Right cardiac atrium (tissue), 5 donors: ENCODE measurements at regions not wholly inside any gene's neighbourhood (a gene's known extent, or its start where the extent isn't known, plus 50 kb on each side); places are given as distances from the start of the nearest gene placed in this dataset.

Experiments
- ATAC-seq, 2 donors: fragments of 200-7000 bp; cut with Tn5 transposase; one replicate each; pipeline versions ENCODE4 v1.8.0 to v1.9.1; 2020; ENCODE audit warnings: moderate library complexity in 2 of 2, mild to moderate bottlenecking in 1 of 2
- DNase-seq, 3 donors: peaks; one replicate each; pipeline ENCODE4 v3.0.0-alpha.2; 2020
- H3K27ac ChIP-seq: one replicate; pipeline ENCODE4 v1.5.1; 2013; ENCODE audit warnings: mild to moderate bottlenecking, low read length, control low read depth, moderate library complexity
- H3K27me3 ChIP-seq: one replicate; pipeline ENCODE4 v1.6.1; 2013; ENCODE audit not compliant: control insufficient read depth, insufficient read depth
- H3K4me1 ChIP-seq: one replicate; pipeline ENCODE4 v1.6.1; 2013; ENCODE audit warnings: low read length; ENCODE audit not compliant: control insufficient read depth, insufficient read depth
- H3K4me3 ChIP-seq: one replicate; pipeline ENCODE4 v1.5.1; 2013; ENCODE audit warnings: low read length, control low read depth
- H3K9me3 ChIP-seq: one replicate; pipeline ENCODE4 v1.6.1; 2013; ENCODE audit warnings: low read length; ENCODE audit not compliant: control insufficient read depth
- WGBS: extraction: QIAGEN DNeasy Blood & Tissue Kit; methylation state at CpG from one replicate; pipeline ENCODE4 v1.1.7; 2013; 5-methylcytosine and 5-hydroxymethylcytosine counted together
- intact Hi-C, 4 donors: fragments of 100-400 bp; cut with DNase I; formaldehyde crosslinking; loops; one replicate each; pipeline versions ENCODE4 v1.11.0 to v1.14.0; 2022 to 2023
- donor health status: healthy with polysubstance abuse.
- donor health status: DM: no; HTN: yes; CAD: no.
- donor health status: DM: no; HTN: no; CAD: no.
- donor health status: DM: no; HTN: yes; CAD: no; lungs with severe emphysema.
- donor health status: DM: yes; HTN: yes; CAD: no.

DNA sequence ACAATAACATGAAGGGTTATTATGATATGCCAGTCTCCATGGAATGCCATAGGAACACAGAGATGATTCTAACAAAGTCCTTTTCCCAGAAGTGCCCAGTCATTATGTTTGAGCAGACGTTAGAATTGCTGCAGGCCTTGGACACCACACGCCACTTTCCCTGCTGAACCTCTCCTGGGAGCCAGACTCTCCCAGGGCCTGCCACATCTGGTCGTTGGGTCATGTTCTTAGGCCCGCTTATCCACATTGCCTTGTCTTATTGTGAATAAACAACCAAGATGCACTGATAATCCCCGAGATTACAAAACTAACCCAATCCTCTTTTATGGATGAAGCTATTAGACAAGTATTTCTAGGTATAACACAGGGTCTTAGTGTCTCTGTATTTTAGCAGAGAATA, 276.5 kb upstream of the CITED2 start:
- 77% methylated on average over 5 of the region's 5 CpGs for WGBS
- H3K9me3 ChIP-seq = no peaks in the 10 kb centered on the region
- ATAC-seq (no peak), DNase-seq (no peak)
- H3K4me1 ChIP-seq = no peaks in the 10 kb centered on the region
- H3K27ac ChIP-seq = no peak overlapping the region
- no peak overlapping the region for H3K4me3 ChIP-seq
- intact Hi-C loops = no loop called here
- H3K27me3 ChIP-seq = no peaks in the 10 kb centered on the region

DNA sequence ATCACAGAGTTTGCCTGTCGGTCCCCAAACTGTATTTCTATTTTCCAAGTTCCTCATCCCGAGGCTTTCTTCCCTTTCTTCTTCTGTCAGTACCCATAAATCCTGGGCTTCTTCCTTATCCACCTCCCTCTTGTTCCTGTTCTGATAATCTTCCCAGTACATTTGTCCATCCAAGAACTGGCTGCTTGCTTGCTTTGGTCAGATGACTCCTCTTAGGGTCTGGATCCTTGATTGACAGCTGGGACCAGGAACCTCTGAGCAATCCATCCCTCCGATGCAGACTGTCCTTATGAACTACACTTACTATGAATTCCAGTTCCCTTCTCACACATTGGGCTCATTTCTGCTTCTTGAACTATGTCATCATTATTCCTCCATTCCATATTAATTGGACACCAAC, 275.3 kb upstream of the CITED2 start:
- 84% methylated on average over 3 of the region's 3 CpGs for WGBS
- ATAC-seq = no peak
- Histone ChIP-seq H3K27me3 (no peaks in the 10 kb centered on the region), H3K27ac (no peak overlapping the region), H3K4me1 (no peaks in the 10 kb centered on the region), H3K9me3 (no peaks in the 10 kb centered on the region), H3K4me3 (no peak overlapping the region)
- intact Hi-C loops = no loop called here
- DNase-seq = no peak

DNA sequence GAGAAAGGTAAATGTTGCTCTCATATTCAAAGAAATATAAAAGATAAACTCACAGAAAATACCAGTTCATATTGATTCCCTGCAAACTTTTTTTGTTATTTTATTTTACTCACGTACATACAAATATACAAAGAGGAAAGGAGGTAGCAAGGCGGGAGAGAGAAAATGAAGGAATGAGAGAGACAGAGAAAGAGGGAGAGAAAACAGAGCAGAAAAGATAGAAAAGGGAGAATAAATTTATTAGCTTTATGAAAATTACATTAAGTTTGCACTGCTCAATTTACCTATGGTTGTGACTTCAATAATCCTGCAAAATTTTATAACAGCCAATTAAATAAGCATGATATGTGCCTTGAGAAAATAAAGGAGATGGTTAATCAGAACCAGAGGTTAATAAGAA, 274.7 kb upstream of the CITED2 start:
- no peak overlapping the region for H3K4me3 ChIP-seq
- H3K4me1 ChIP-seq = peaks cover under 1% of the 10 kb centered on the region
- intact Hi-C loops = no loop called here
- DNase-seq (no peak), ATAC-seq (no peak)
- no peaks in the 10 kb centered on the region for H3K9me3 ChIP-seq
- H3K27ac ChIP-seq = no peak overlapping the region
- WGBS = 96% methylated on average over 2 of the region's 2 CpGs
- H3K27me3 ChIP-seq = no peaks in the 10 kb centered on the region

DNA sequence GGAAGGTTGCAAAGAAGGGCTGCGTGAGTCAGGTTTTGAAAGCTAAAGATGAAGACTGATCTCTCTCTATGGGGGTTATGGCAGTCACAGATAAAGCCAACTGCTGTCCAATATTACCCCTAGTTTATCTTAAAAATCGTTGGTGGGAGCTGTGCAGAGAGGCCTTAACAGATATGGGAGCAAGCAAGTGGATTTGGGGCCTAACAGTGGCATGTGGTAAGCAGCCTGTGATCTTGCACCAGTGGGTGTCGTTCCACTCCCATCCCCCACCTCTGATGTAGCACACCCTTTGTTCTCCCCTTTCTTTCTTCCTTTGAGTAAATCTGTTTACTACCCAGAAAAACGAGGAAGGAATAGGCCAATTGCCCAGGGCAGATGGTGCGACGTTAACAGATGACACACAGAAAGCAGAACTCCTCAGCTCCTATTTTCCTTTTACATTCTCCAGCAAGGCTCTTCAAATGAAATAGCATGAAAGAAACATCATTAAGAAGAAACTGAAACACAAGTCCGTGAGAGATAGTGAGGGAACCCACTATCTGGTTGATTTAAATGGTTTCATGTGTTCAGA, 274.1 kb upstream of the CITED2 start:
- H3K27me3 ChIP-seq = no peaks in the 10 kb centered on the region
- H3K4me3 ChIP-seq = no peak overlapping the region
- ATAC-seq (no peak), DNase-seq (peak in 1 of 3 donors; percentile 39)
- peaks cover 5% of the 10 kb centered on the region for H3K4me1 ChIP-seq
- intact Hi-C loops = no loop called here
- no peak overlapping the region for H3K27ac ChIP-seq
- 67% methylated on average over 7 of the region's 7 CpGs for WGBS
- no peaks in the 10 kb centered on the region for H3K9me3 ChIP-seq

DNA sequence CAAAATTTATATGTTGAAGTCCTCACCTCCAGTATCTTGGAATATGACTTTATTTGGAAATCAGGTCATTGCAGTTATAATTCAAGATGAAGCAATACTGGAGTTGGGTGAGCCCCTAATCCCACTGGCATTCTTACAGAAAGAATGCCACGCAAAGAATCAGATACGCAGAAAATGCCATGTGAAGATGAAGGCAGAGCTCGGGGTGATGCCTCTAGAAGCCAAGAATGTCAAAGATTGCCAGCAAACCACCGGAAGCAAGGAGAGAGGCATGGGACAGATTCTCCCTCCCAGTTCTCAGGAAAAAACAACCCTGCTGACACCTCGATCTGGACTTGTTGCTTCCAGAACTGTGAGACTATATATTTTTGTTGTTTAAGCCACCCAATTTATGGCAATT, 273.4 kb upstream of the CITED2 start:
- no peak for ATAC-seq
- H3K27ac ChIP-seq = no peak overlapping the region
- H3K27me3 ChIP-seq = no peaks in the 10 kb centered on the region
- intact Hi-C loops = no loop called here
- 75% methylated on average over 5 of the region's 5 CpGs for WGBS
- no peak overlapping the region for H3K4me3 ChIP-seq
- no peaks in the 10 kb centered on the region for H3K9me3 ChIP-seq
- no peak for DNase-seq
- H3K4me1 ChIP-seq = peaks cover 5% of the 10 kb centered on the region

DNA sequence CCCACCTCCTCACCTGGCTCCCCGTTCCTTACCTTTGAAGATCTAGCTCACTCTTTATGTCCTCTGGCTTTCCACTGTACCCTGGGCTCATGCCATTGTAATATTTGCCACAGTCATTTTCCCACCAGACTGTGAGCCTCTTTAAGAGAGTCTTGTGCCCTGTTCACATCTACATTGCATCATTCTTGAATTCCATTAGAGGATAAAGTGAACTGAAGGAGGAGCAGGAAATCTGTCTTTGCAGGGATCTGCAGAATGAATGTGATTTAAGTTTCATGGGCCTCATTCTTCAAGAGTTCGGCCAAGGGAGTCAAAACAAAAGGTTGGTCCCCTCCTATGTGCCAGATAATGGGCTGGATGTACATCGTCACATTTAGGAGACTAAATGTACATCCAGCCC, 272.6 kb upstream of the CITED2 start:
- H3K4me1 ChIP-seq = peaks cover 5% of the 10 kb centered on the region
- intact Hi-C loops = no loop called here
- no peak overlapping the region for H3K4me3 ChIP-seq
- no peak for ATAC-seq
- H3K27me3 ChIP-seq = no peaks in the 10 kb centered on the region
- H3K9me3 ChIP-seq = no peaks in the 10 kb centered on the region
- no peak for DNase-seq
- no peak overlapping the region for H3K27ac ChIP-seq
- 97% methylated on average over 3 of the region's 3 CpGs for WGBS

DNA sequence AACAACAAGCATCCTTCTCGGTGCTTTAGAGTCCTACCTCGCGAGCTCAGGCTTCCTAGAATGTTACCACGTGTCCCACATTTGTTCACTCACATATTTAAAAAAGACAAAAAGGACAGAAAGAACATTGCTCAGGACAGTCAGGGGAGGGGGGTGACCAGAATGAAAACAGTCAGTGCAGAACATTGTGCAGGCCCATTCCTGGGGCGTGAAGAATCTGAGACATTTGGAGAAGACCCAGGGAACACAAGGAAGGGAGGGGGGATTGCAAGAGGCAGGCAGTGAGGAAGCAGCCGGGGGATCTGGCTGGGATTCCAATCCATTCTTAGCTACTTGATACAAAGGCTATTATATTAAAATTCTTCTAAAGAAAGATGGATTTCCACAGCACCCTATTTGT, 270.4 kb upstream of the CITED2 start:
- intact Hi-C loops = no loop called here
- Histone ChIP-seq H3K4me1 (peaks cover 5% of the 10 kb centered on the region), H3K4me3 (no peak overlapping the region), H3K27ac (no peak overlapping the region), H3K9me3 (no peaks in the 10 kb centered on the region), H3K27me3 (no peaks in the 10 kb centered on the region)
- DNase-seq (peak in 1 of 3 donors; percentile 65), ATAC-seq (peak; percentile 70 to 94)
- WGBS = 24% methylated on average over 6 of the region's 6 CpGs

DNA sequence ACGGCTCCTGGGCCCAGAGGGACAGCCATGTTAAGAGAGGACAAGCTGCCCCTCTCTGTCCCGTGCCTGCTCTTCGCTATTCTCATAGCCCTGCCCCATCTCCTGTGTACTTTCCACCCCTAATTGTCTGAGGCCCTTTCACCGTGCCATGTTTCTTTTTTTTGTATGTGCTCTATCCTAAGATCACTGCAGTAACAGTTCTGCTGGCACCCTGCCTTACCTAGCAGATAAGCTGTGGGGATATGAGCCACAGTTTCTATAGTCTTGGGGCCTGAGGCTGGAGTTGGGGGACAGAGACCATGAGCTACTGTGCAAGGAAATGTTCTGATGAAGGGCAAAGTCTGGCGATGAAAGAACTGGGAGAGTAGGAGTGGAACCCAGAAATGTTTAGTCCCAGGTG, 269.5 kb upstream of the CITED2 start:
- no peak overlapping the region for H3K4me3 ChIP-seq
- WGBS = 48% methylated on average over 5 of the region's 5 CpGs
- intact Hi-C loops = no loop called here
- ATAC-seq (peak in 1 of 2 donors; percentile 52), DNase-seq (no peak)
- H3K27me3 ChIP-seq = no peaks in the 10 kb centered on the region
- peaks cover 5% of the 10 kb centered on the region for H3K4me1 ChIP-seq
- no peaks in the 10 kb centered on the region for H3K9me3 ChIP-seq
- H3K27ac ChIP-seq = peak overlapping the region; percentile 59

DNA sequence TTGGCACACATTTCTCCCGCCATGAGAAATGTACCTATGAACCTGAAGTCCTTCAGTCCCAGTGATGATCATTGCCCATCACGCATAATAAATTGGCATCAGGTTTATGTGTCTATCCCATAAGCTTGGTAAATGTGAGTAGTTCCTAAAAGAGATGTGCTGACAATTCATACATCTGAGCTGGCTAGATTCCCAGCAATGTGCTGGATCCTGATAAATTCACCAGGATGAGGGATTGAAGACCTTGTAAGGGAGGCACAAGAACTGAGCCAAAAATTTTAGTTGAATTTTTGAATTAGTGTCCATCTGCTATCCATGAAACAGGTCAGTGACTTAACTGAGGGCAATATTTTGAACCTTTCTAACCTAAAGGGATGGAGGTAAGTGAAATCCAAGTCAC, 267.9 kb upstream of the CITED2 start:
- no peaks in the 10 kb centered on the region for H3K27me3 ChIP-seq
- H3K27ac ChIP-seq = no peak overlapping the region
- intact Hi-C loops = no loop called here
- peaks cover 5% of the 10 kb centered on the region for H3K4me1 ChIP-seq
- no peaks in the 10 kb centered on the region for H3K9me3 ChIP-seq
- no peak for ATAC-seq
- H3K4me3 ChIP-seq = no peak overlapping the region
- WGBS = 62% methylated on average over 2 of the region's 2 CpGs
- DNase-seq = no peak

DNA sequence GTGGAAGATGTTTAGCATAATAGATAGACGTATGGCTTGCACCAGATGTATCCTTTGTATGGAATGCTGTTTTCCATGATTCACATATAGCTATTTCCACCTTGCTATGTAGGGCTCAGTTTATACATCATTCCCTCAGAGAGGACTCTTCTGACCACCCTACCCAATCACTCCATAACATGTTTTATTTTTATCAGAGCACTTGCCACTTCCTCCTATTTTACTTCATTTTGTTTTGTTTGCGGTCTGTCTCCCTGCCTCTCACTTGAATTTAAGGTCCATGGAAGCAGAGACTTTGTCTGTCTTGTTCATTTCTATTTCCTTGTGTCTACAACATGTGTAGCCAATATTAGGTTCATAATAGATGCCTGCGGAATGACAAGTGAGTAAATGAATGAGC, 266.9 kb upstream of the CITED2 start:
- H3K27me3 ChIP-seq = no peaks in the 10 kb centered on the region
- peaks cover 5% of the 10 kb centered on the region for H3K4me1 ChIP-seq
- no peak overlapping the region for H3K4me3 ChIP-seq
- no peaks in the 10 kb centered on the region for H3K9me3 ChIP-seq
- DNase-seq (no peak), ATAC-seq (no peak)
- intact Hi-C loops = no loop called here
- H3K27ac ChIP-seq = no peak overlapping the region
- WGBS = 71% methylated on average over 3 of the region's 3 CpGs

DNA sequence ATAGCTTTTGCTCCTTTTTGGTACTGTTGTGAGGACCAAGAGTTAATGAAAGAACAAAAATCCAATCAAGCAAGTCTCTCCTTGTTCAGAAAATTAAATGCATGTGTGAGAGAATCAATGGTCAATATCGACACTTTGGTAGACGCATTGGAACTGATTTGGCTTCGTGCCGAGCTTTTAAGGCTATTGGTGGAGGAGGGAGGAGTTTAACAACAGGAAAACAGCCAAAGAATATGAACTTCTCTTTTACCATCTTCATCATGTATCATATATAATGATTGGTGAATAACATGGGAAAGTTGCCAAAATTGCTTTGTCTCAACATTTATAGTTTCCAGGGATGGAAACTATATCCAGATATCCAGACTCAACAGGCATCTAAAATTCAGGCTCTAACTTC, 266.5 kb upstream of the CITED2 start:
- Histone ChIP-seq H3K27ac (no peak overlapping the region), H3K4me3 (no peak overlapping the region), H3K9me3 (no peaks in the 10 kb centered on the region), H3K4me1 (peaks cover 5% of the 10 kb centered on the region), H3K27me3 (no peaks in the 10 kb centered on the region)
- WGBS = 65% methylated on average over 4 of the region's 4 CpGs
- intact Hi-C loops = no loop called here
- DNase-seq (no peak), ATAC-seq (no peak)

DNA sequence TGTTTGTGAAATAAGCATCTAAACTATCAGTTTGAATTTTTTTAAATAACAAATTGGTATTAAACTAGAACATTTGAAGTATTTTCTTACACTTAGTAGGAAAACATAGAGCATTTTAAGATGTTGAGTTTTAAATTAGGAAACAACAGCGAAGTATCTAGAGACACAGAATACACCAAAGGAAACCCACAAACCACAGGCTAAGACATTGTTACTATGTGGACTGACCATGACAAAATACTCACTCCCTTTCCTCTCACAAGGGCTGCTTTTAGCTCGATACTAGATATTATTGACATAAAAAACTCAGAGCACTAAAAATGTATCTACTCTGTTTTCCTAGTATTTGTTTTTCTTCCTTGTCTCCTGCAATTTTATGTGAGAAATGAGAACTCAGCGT, 266.0 kb upstream of the CITED2 start:
- DNase-seq = no peak
- Histone ChIP-seq H3K4me1 (peaks cover 5% of the 10 kb centered on the region), H3K27me3 (no peaks in the 10 kb centered on the region), H3K4me3 (no peak overlapping the region), H3K9me3 (no peaks in the 10 kb centered on the region), H3K27ac (no peak overlapping the region)
- no peak for ATAC-seq
- WGBS = 77% methylated on average over 3 of the region's 3 CpGs
- intact Hi-C loops = no loop called here
